ENCODE measurements at regions not wholly inside any gene's neighbourhood (a gene's known extent, or its start where the extent isn't known, plus 50 kb on each side); places are given as distances from the start of the nearest gene placed in this dataset.
"Not testable (repeated sequence)": the region's sequence is repeated elsewhere in the genome, so short reads cannot be mapped to it uniquely, and the experiment has no call there.

- DNase-seq: no peak
Observed at GRCh38 chr5:102617191-102618187, 118.7 kb upstream of the SLCO6A1 start.

GRCh38 chr5:102622262-102622661 lies 123.5 kb upstream of the SLCO6A1 start:
- DNase-seq: no peak

- no peak for DNase-seq
Observed at GRCh38 chr5:102623329-102624065, 124.7 kb upstream of the SLCO6A1 start.

- no peak for DNase-seq
Observed at GRCh38 chr5:102624405-102624804, 125.6 kb upstream of the SLCO6A1 start.

- DNase-seq: no peak
Observed at GRCh38 chr5:102625468-102625867, 126.7 kb upstream of the SLCO6A1 start.

GRCh38 chr5:102625928-102626327 lies 127.1 kb upstream of the SLCO6A1 start:
- no peak for DNase-seq

GRCh38 chr5:102627315-102627714 lies 127.8 kb upstream of the PAM start:
- no peak for DNase-seq

GRCh38 chr5:102628441-102629175 lies 126.5 kb upstream of the PAM start:
- peak; percentile 22 for DNase-seq

GRCh38 chr5:102629827-102630605 lies 125.1 kb upstream of the PAM start:
- no peak for DNase-seq

GRCh38 chr5:102635399-102635798 lies 119.7 kb upstream of the PAM start:
- DNase-seq: not testable (repeated sequence)

GRCh38 chr5:102638316-102638715 lies 116.8 kb upstream of the PAM start:
- DNase-seq: no peak

GRCh38 chr5:102638912-102639652 lies 116.0 kb upstream of the PAM start:
- DNase-seq: no peak

GRCh38 chr5:102649731-102650130 lies 105.4 kb upstream of the PAM start:
- no peak for DNase-seq

GRCh38 chr5:102651466-102651865 lies 103.6 kb upstream of the PAM start:
- DNase-seq: no peak

- no peak for DNase-seq
Observed at GRCh38 chr5:102654559-102655349, 100.4 kb upstream of the PAM start.

- DNase-seq: no peak
Observed at GRCh38 chr5:102659151-102659550, 96.0 kb upstream of the PAM start.

GRCh38 chr5:102660111-102660510 lies 95.0 kb upstream of the PAM start:
- DNase-seq: no peak

GRCh38 chr5:102663749-102664530 lies 91.2 kb upstream of the PAM start:
- DNase-seq: no peak

- DNase-seq: no peak
Observed at GRCh38 chr5:102664616-102665335, 90.3 kb upstream of the PAM start.
